ENCODE measurements at regions not wholly inside any gene's neighbourhood (a gene's known extent, or its start where the extent isn't known, plus 50 kb on each side); places are given as distances from the start of the nearest gene placed in this dataset.

GRCh38 chr11:134759274-134759673, 347.2 kb upstream of the B3GAT1 start:
- no peaks in the 10 kb centered on the region for H3K9me3 ChIP-seq (ENCODE audit: control insufficient read depth in 1 of 2, insufficient read depth in 1 of 2, low read depth in 1 of 2, low read length in 2 of 2)
- ATAC-seq (no peak), DNase-seq (ENCODE audit: low read depth, low spot score) (no peak)
- ChIA-PET RAD21 (ENCODE audit: low non-redundant PET in 1 of 2, low total read pairs in 2 of 2, uncharacterized antibody in 2 of 2, unreplicated experiment in 2 of 2) (no interaction called here), CTCF (no interaction called here), POLR2A (no interaction called here)
- H3K9ac ChIP-seq (ENCODE audit: low read length): no peak overlapping the region
- no peaks in the 10 kb centered on the region for H3K79me2 ChIP-seq (ENCODE audit: insufficient read depth, low read length)
- TF ChIP-seq SP1 (IDR thresholded peaks at IDR 0.05; ENCODE audit: low read depth) (no peak), ATF3 (IDR thresholded peaks at IDR 0.05) (no peak), RAD21 (IDR thresholded peaks at IDR 0.05; ENCODE audit: low read depth) (no peak), EZH2phosphoT487 (IDR thresholded peaks at IDR 0.05; ENCODE audit: borderline replicate concordance) (no peak), ZBTB33 (IDR thresholded peaks at IDR 0.05; ENCODE audit: extremely low read depth, insufficient replicate concordance, low read length) (no peak)
- H2AFZ ChIP-seq (ENCODE audit: low read depth, low read length, poor library complexity, severe bottlenecking): no peak overlapping the region
- no peak overlapping the region for H3K4me3 ChIP-seq (replicated peaks in 1 of 2; ENCODE audit: low read depth in 1 of 2, low read length in 2 of 2)
- H3K4me1 ChIP-seq (ENCODE audit: control insufficient read depth in 1 of 2, insufficient read depth in 2 of 2, low read length in 2 of 2): no peaks in the 10 kb centered on the region
- no peak overlapping the region for H3K4me2 ChIP-seq (ENCODE audit: low read length)
- H3K27me3 ChIP-seq (ENCODE audit: insufficient read depth, low read length): peaks cover 15% of the 10 kb centered on the region; the same call in 1 of the 2 replicates
- H3K9me2 ChIP-seq (ENCODE audit: insufficient read depth): no peaks in the 10 kb centered on the region
- no peaks in the 10 kb centered on the region for H3K36me3 ChIP-seq (ENCODE audit: control insufficient read depth in 1 of 2, insufficient read depth in 2 of 2, low read length in 2 of 2)
- H4K20me1 ChIP-seq (ENCODE audit: insufficient read depth): no peaks in the 10 kb centered on the region
- no TSS peak for BruUV-seq (replicated peaks)
- intact Hi-C loops (cut with micrococcal nuclease): no loop called here
- no peak overlapping the region for H3K27ac ChIP-seq (ENCODE audit: low read depth, low read length)

DNA sequence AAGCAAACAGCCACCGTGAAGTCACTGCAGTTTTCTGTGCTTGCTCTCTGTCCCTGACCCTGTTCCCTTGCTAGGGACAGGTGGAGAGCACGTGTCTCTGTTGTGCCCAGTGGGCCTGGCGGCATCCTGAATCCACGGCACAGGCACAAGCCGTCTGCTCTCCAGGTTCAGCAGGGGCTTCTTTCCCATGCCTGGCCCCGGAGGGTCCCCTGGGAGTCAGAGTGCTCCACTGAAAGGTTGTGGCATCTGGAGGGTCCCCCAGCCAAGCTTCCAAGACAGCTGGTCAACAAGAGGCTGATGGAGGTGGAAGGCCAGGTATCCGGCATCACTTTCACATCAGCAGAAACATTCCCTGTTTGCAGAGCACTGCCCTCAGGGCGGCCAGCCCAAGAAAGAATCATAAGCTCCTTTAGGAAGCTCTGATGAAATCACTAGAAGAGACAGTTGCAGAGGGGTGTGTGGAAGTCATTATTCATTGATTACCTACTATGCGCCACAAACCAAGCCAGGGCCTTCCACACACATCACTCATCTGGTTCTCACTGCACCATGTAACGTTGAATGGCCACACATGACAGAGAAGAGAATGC, 346.4 kb upstream of the B3GAT1 start:
- Histone ChIP-seq H2AFZ (ENCODE audit: low read depth, low read length, poor library complexity, severe bottlenecking) (no peak overlapping the region), H3K36me3 (ENCODE audit: control insufficient read depth in 1 of 2, insufficient read depth in 2 of 2, low read length in 2 of 2) (no peaks in the 10 kb centered on the region), H3K27ac (ENCODE audit: low read depth, low read length) (no peak overlapping the region), H3K9me3 (ENCODE audit: control insufficient read depth in 1 of 2, insufficient read depth in 1 of 2, low read depth in 1 of 2, low read length in 2 of 2) (no peaks in the 10 kb centered on the region), H3K4me1 (ENCODE audit: control insufficient read depth in 1 of 2, insufficient read depth in 2 of 2, low read length in 2 of 2) (no peaks in the 10 kb centered on the region), H3K79me2 (ENCODE audit: insufficient read depth, low read length) (no peaks in the 10 kb centered on the region), H3K9me2 (ENCODE audit: insufficient read depth) (no peaks in the 10 kb centered on the region), H4K20me1 (ENCODE audit: insufficient read depth) (no peaks in the 10 kb centered on the region), H3K4me2 (ENCODE audit: low read length) (no peak overlapping the region), H3K27me3 (ENCODE audit: insufficient read depth, low read length) (peaks cover 15% of the 10 kb centered on the region; the same call in 1 of the 2 replicates), H3K4me3 (replicated peaks in 1 of 2; ENCODE audit: low read depth in 1 of 2, low read length in 2 of 2) (no peak overlapping the region), H3K9ac (ENCODE audit: low read length) (no peak overlapping the region)
- intact Hi-C loops (cut with micrococcal nuclease): no loop called here
- ChIA-PET POLR2A (no interaction called here), CTCF (no interaction called here), RAD21 (ENCODE audit: low non-redundant PET in 1 of 2, low total read pairs in 2 of 2, uncharacterized antibody in 2 of 2, unreplicated experiment in 2 of 2) (no interaction called here)
- BruUV-seq (replicated peaks): no TSS peak
- ATAC-seq: no peak
- no peak for DNase-seq (ENCODE audit: low read depth, low spot score)
- TF ChIP-seq, protein P1, sequence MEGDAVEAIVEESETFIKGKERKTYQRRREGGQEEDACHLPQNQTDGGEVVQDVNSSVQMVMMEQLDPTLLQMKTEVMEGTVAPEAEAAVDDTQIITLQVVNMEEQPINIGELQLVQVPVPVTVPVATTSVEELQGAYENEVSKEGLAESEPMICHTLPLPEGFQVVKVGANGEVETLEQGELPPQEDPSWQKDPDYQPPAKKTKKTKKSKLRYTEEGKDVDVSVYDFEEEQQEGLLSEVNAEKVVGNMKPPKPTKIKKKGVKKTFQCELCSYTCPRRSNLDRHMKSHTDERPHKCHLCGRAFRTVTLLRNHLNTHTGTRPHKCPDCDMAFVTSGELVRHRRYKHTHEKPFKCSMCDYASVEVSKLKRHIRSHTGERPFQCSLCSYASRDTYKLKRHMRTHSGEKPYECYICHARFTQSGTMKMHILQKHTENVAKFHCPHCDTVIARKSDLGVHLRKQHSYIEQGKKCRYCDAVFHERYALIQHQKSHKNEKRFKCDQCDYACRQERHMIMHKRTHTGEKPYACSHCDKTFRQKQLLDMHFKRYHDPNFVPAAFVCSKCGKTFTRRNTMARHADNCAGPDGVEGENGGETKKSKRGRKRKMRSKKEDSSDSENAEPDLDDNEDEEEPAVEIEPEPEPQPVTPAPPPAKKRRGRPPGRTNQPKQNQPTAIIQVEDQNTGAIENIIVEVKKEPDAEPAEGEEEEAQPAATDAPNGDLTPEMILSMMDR (IDR thresholded peaks at IDR 0.05 in 2 of 3, conservative IDR thresholded peaks at IDR 0.05 in 1 of 3; ENCODE audit: borderline replicate concordance in 1 of 3, insufficient read depth in 1 of 3, low read depth in 2 of 3, low read length in 2 of 3): no peak
- TF ChIP-seq EZH2phosphoT487 (IDR thresholded peaks at IDR 0.05; ENCODE audit: borderline replicate concordance) (no peak), SIN3A (IDR thresholded peaks at IDR 0.05; ENCODE audit: low read depth) (no peak), TCF7L2 (IDR thresholded peaks at IDR 0.05; ENCODE audit: borderline replicate concordance, extremely low read depth, insufficient read depth, insufficient read length) (no peak), POLR2AphosphoS5 (IDR thresholded peaks at IDR 0.05; ENCODE audit: low read depth, low read length) (no peak), SRF (IDR thresholded peaks at IDR 0.05; ENCODE audit: low read depth) (no peak), SP1 (IDR thresholded peaks at IDR 0.05; ENCODE audit: low read depth) (no peak), EGR1 (IDR thresholded peaks at IDR 0.05; ENCODE audit: low read depth) (no peak), EZH2 (IDR thresholded peaks at IDR 0.05) (no peak), RAD21 (IDR thresholded peaks at IDR 0.05; ENCODE audit: low read depth) (no peak)

Data from HCT116 (cell line).